ACC112 (cell line): ENCODE measurements at regions not wholly inside any gene's neighbourhood (a gene's known extent, or its start where the extent isn't known, plus 50 kb on each side); places are given as distances from the start of the nearest gene placed in this dataset.
A peak's percentile ranks its signal among the peaks of the same experiment; 100 is the strongest.
"Not testable (repeated sequence)": the region's sequence is repeated elsewhere in the genome, so short reads cannot be mapped to it uniquely, and the experiment has no call there.

Source experiments
- H2AFZ ChIP-seq: fragments of 200-600 bp; sonication (generic); one replicate; pipeline ENCODE4 v1.6.0; 2017; ENCODE audit warnings: antibody characterized with exemption, low read length; ENCODE audit not compliant: unreplicated experiment
- H3K27ac ChIP-seq: fragments of 200-600 bp; sonication (generic); 2 replicates; pipeline ENCODE4 v1.5.1; 2014; ENCODE audit warnings: low read depth, mild to moderate bottlenecking, antibody characterized with exemption, low read length, moderate library complexity
- H3K27me3 ChIP-seq: fragments of 200-600 bp; sonication (generic); 2 replicates; pipeline ENCODE4 v1.6.1; 2014; ENCODE audit warnings: mild to moderate bottlenecking, antibody characterized with exemption, low read length, moderate library complexity, mixed read lengths; ENCODE audit not compliant: insufficient read depth
- H3K36me3 ChIP-seq: fragments of 200-600 bp; sonication (generic); 2 replicates; pipeline ENCODE4 v1.6.1; 2016; ENCODE audit warnings: mild to moderate bottlenecking, antibody characterized with exemption, low read length, moderate library complexity, mixed read lengths; ENCODE audit not compliant: insufficient read depth
- H3K4me1 ChIP-seq: fragments of 200-600 bp; sonication (generic); one replicate; pipeline ENCODE4 v1.6.1; 2016; ENCODE audit warnings: low read length, mixed read lengths; ENCODE audit not compliant: insufficient read depth, unreplicated experiment, control insufficient read depth
- H3K4me3 ChIP-seq: fragments of 200-600 bp; sonication (generic); 2 replicates; pipeline ENCODE4 v1.5.1; 2014; ENCODE audit warnings: mild to moderate bottlenecking, low read depth, low read length
- H3K79me2 ChIP-seq: fragments of 200-600 bp; sonication (generic); one replicate; pipeline ENCODE4 v1.6.0; 2016; ENCODE audit warnings: low read length; ENCODE audit not compliant: control insufficient read depth, unreplicated experiment, insufficient read depth

GRCh38 chr4:186805020-186805820, 81.6 kb upstream of the FAT1 start:
- H3K36me3 ChIP-seq: no peaks in the 10 kb centered on the region
- H3K79me2 ChIP-seq: no peaks in the 10 kb centered on the region
- H3K4me3 ChIP-seq: no peak overlapping the region
- H3K27ac ChIP-seq: no peak overlapping the region
- peaks cover 10% of the 10 kb centered on the region for H3K4me1 ChIP-seq
- H3K27me3 ChIP-seq: no peaks in the 10 kb centered on the region
- no peak overlapping the region for H2AFZ ChIP-seq

GRCh38 chr4:186805917-186806316, 82.3 kb upstream of the FAT1 start:
- H3K79me2 ChIP-seq, H3K27me3 ChIP-seq, H3K36me3 ChIP-seq, H2AFZ ChIP-seq, H3K27ac ChIP-seq, H3K4me1 ChIP-seq, H3K4me3 ChIP-seq: not testable (repeated sequence)

- H3K4me3 ChIP-seq: no peak overlapping the region
- peak overlapping the region; percentile 32 for H2AFZ ChIP-seq
- no peak overlapping the region for H3K27ac ChIP-seq
- H3K79me2 ChIP-seq: no peaks in the 10 kb centered on the region
- no peaks in the 10 kb centered on the region for H3K36me3 ChIP-seq
- peaks cover 10% of the 10 kb centered on the region for H3K4me1 ChIP-seq
- no peaks in the 10 kb centered on the region for H3K27me3 ChIP-seq
These were observed 83.2 kb upstream of the FAT1 start for GRCh38 chr4:186806679-186807421.

GRCh38 chr4:186807808-186808629, 84.4 kb upstream of the FAT1 start:
- Histone ChIP-seq H3K27ac (no peak overlapping the region), H3K4me1 (peaks cover 10% of the 10 kb centered on the region), H3K27me3 (no peaks in the 10 kb centered on the region), H2AFZ (peak overlapping the region; percentile 21), H3K79me2 (no peaks in the 10 kb centered on the region), H3K4me3 (peak overlapping the region; percentile 29; the same call in 1 of the 2 replicates), H3K36me3 (no peaks in the 10 kb centered on the region)

GRCh38 chr4:186808630-186809018, 85.0 kb upstream of the FAT1 start:
- Histone ChIP-seq H3K79me2 (no peaks in the 10 kb centered on the region), H3K27ac (no peak overlapping the region), H3K27me3 (no peaks in the 10 kb centered on the region), H3K4me1 (peaks cover 10% of the 10 kb centered on the region), H3K4me3 (peak overlapping the region; percentile 29; the same call in 1 of the 2 replicates), H3K36me3 (no peaks in the 10 kb centered on the region), H2AFZ (peak overlapping the region; percentile 21)

GRCh38 chr4:186809070-186809469, 85.4 kb upstream of the FAT1 start:
- Histone ChIP-seq H3K36me3 (no peaks in the 10 kb centered on the region), H2AFZ (no peak overlapping the region), H3K79me2 (no peaks in the 10 kb centered on the region), H3K4me1 (peaks cover 10% of the 10 kb centered on the region), H3K27me3 (no peaks in the 10 kb centered on the region), H3K27ac (no peak overlapping the region), H3K4me3 (no peak overlapping the region)

- H3K4me3 ChIP-seq: no peak overlapping the region
- H3K36me3 ChIP-seq: no peaks in the 10 kb centered on the region
- H3K27ac ChIP-seq: no peak overlapping the region
- no peaks in the 10 kb centered on the region for H3K27me3 ChIP-seq
- peaks cover 10% of the 10 kb centered on the region for H3K4me1 ChIP-seq
- H3K79me2 ChIP-seq: no peaks in the 10 kb centered on the region
- no peak overlapping the region for H2AFZ ChIP-seq
These were observed 87.0 kb upstream of the FAT1 start for GRCh38 chr4:186810613-186811150.

GRCh38 chr4:186812592-186812991, 88.9 kb upstream of the FAT1 start:
- no peaks in the 10 kb centered on the region for H3K27me3 ChIP-seq
- no peaks in the 10 kb centered on the region for H3K36me3 ChIP-seq
- no peak overlapping the region for H3K4me3 ChIP-seq
- H3K27ac ChIP-seq: no peak overlapping the region
- H3K79me2 ChIP-seq: no peaks in the 10 kb centered on the region
- no peak overlapping the region for H2AFZ ChIP-seq
- H3K4me1 ChIP-seq: peaks cover 10% of the 10 kb centered on the region

- Histone ChIP-seq H2AFZ (no peak overlapping the region), H3K27ac (no peak overlapping the region), H3K4me1 (peaks cover 3% of the 10 kb centered on the region)
These were observed 89.9 kb upstream of the FAT1 start for GRCh38 chr4:186813377-186814068.

GRCh38 chr4:186814535-186815070, 90.9 kb upstream of the FAT1 start:
- H2AFZ ChIP-seq: no peak overlapping the region
- peaks cover 4% of the 10 kb centered on the region for H3K4me1 ChIP-seq
- no peaks in the 10 kb centered on the region for H3K79me2 ChIP-seq
- H3K27ac ChIP-seq: no peak overlapping the region
- no peaks in the 10 kb centered on the region for H3K27me3 ChIP-seq
- no peak overlapping the region for H3K4me3 ChIP-seq
- H3K36me3 ChIP-seq: no peaks in the 10 kb centered on the region

More at GRCh38 chr4:186813377-186814068, 89.9 kb upstream of the FAT1 start:
- Histone ChIP-seq H3K4me3 (no peak overlapping the region), H3K79me2 (no peaks in the 10 kb centered on the region), H3K27me3 (no peaks in the 10 kb centered on the region), H3K36me3 (no peaks in the 10 kb centered on the region)
